ENCODE measurements at regions not wholly inside any gene's neighbourhood (a gene's known extent, or its start where the extent isn't known, plus 50 kb on each side); places are given as distances from the start of the nearest gene placed in this dataset.

- ChIA-PET CTCF (no interaction called here), POLR2A (no interaction called here)
- DNase-seq = no peak
- peaks cover 13% of the 10 kb centered on the region for H3K27me3 Mint-ChIP-seq
- ATAC-seq = no peak
- intact Hi-C loops (cut with DNase I, micrococcal nuclease) = no loop called here
- H3K9me3 Mint-ChIP-seq (ENCODE audit: low read depth) = no peaks in the 10 kb centered on the region
- no peak overlapping the region for H3K27ac Mint-ChIP-seq
- H3K4me1 Mint-ChIP-seq = no peaks in the 10 kb centered on the region
- no peaks in the 10 kb centered on the region for H3K36me3 Mint-ChIP-seq (ENCODE audit: low read depth)
- no peak overlapping the region for H3K4me3 Mint-ChIP-seq
Measured at GRCh38 chr14:54275997-54276725, 120.6 kb upstream of the CDKN3 start.

DNA sequence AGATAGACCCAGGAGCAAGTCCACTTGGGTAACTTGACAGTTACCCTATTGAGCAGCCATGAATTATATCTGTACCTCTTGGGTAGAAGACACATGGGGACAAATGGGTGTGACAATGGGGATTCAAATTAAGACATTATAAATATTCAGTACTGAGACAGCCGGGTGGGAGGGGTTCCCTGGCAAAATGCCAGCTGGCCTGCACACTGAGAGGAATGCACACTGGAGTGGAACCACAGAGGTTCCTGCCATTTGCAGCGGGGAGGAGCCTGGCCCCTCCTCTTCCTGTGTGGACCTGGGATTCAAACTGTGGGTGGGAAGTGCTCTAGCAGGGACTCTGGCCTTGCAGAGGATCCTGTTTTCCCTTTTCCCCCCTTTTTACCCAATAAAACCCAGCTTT, 118.7 kb upstream of the CDKN3 start:
- ChIA-PET POLR2A (no interaction called here), CTCF (no interaction called here)
- Mint-ChIP-seq H3K27me3 (peaks cover 13% of the 10 kb centered on the region), H3K27ac (no peak overlapping the region), H3K9me3 (ENCODE audit: low read depth) (no peaks in the 10 kb centered on the region), H3K36me3 (ENCODE audit: low read depth) (no peaks in the 10 kb centered on the region), H3K4me3 (no peak overlapping the region), H3K4me1 (no peaks in the 10 kb centered on the region)
- DNase-seq (no peak), ATAC-seq (no peak)
- intact Hi-C loops (cut with DNase I, micrococcal nuclease) = no loop called here

DNA sequence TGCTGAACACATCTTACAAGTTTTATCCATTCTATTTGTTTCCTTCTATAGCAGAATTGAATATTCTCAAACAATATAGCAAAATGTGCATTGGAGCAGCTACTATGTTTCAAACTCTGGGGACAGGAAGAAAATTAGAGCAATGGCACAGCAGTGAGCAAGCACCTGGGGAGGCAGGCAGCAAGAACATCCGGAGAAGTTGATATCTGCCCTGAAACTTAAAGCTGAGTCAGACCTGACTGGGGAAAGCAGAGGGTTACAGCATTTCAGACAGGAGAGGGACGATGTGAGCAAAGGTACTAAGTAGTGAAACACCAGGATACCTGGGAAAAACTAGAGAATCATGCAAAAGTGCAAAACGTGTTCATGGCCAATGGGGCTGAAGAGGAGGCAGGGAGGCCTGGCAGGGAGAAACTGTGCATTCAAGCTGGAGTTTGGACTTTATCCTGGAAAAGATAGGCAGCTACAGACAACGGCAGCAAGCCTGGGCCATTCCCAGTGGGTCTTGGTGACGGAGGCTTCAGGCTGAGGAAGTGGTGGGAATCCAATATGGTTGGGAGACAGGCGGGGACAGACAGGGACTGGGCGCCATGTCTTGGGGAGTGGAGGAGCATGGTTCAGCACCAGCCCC, 118.0 kb upstream of the CDKN3 start:
- no peak overlapping the region for H3K27ac Mint-ChIP-seq
- H3K36me3 Mint-ChIP-seq (ENCODE audit: low read depth) = no peaks in the 10 kb centered on the region
- H3K9me3 Mint-ChIP-seq (ENCODE audit: low read depth) = no peaks in the 10 kb centered on the region
- no peaks in the 10 kb centered on the region for H3K4me1 Mint-ChIP-seq
- H3K27me3 Mint-ChIP-seq = peaks cover 13% of the 10 kb centered on the region
- DNase-seq (no peak), ATAC-seq (no peak)
- ChIA-PET CTCF (no interaction called here), POLR2A (no interaction called here)
- H3K4me3 Mint-ChIP-seq = no peak overlapping the region
- intact Hi-C loops (cut with DNase I, micrococcal nuclease) = no loop called here

DNA sequence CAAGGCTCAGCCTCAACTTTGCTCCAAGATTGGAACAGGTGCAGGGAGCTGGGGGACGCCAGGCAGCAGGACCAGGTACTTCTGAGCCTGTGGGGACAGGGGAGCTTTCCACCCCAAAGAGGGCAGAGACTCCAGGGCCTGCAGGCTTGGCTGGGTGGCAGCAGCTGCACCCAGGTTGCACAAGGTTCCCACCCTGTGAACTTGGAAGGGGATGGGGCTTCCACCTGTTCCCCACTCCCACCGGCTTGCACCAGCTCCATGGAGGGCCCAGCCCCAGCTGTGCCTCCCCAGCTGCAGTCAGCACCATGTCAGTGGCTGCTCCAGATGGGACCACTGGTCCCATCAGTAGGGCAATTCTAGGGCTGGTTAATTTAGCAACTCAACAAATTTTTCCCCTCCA, 114.0 kb upstream of the CDKN3 start:
- no peak overlapping the region for H3K4me3 Mint-ChIP-seq
- H3K27me3 Mint-ChIP-seq = peaks cover 10% of the 10 kb centered on the region
- no peak overlapping the region for H3K27ac Mint-ChIP-seq
- no peaks in the 10 kb centered on the region for H3K4me1 Mint-ChIP-seq
- POLR2A ChIA-PET = no interaction called here
- CTCF ChIA-PET = no interaction called here
- no peak for DNase-seq
- H3K36me3 Mint-ChIP-seq (ENCODE audit: low read depth) = no peaks in the 10 kb centered on the region
- H3K9me3 Mint-ChIP-seq (ENCODE audit: low read depth) = no peaks in the 10 kb centered on the region
- ATAC-seq = no peak
- intact Hi-C loops (cut with DNase I, micrococcal nuclease) = no loop called here

- H3K27ac Mint-ChIP-seq = no peak overlapping the region
- H3K4me1 Mint-ChIP-seq = no peaks in the 10 kb centered on the region
- H3K36me3 Mint-ChIP-seq (ENCODE audit: low read depth) = no peaks in the 10 kb centered on the region
- peaks cover 6% of the 10 kb centered on the region for H3K27me3 Mint-ChIP-seq
- ChIA-PET CTCF (no interaction called here), POLR2A (no interaction called here)
- intact Hi-C loops (cut with DNase I, micrococcal nuclease) = no loop called here
- no peak for ATAC-seq
- no peak overlapping the region for H3K4me3 Mint-ChIP-seq
- DNase-seq = no peak
- H3K9me3 Mint-ChIP-seq (ENCODE audit: low read depth) = no peaks in the 10 kb centered on the region
Measured at GRCh38 chr14:54285030-54285429, 111.8 kb upstream of the CDKN3 start.

DNA sequence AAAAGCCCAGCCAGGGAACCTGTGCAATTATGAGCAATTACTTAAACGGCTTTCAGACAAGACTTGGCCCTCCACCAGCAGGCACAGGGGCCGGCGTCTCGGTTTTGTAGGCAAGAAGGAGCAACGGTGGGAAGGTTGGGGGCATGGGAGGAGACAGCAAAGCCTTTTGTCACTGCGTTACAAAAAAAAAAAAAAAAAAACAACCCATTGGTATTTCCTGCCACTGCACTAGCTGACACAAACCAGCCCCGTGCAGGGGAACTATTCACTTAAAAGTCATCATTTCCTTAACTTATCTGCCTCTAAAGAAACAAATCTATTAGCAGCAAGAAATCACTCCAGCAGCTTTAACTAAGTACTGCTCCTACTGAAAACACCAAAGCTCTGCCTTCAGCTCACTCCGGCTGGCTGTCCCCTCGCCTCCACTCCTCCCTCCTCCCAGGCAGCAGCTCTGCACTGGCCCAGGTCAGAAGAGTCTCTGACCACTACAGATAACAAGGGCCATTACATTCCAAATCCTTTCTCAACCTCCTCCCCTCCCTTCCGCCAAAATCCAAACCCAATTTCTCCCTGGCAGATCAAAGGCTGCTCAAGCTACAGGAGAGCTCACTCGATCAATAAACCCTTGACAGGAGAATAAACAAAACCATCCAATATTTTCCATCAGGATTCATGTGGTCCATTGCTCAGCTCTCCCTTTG, 105.2 kb upstream of the CDKN3 start:
- Mint-ChIP-seq H3K27ac (no peak overlapping the region), H3K4me3 (no peak overlapping the region), H3K36me3 (ENCODE audit: low read depth) (no peaks in the 10 kb centered on the region), H3K4me1 (no peaks in the 10 kb centered on the region), H3K27me3 (peaks cover 25% of the 10 kb centered on the region), H3K9me3 (ENCODE audit: low read depth) (no peaks in the 10 kb centered on the region)
- ATAC-seq (no peak), DNase-seq (no peak)
- ChIA-PET CTCF (interaction anchor here (0.6 to 1.8 kb wide), 2 partner anchors 10 to 57 kb away, joined by 3 to 6 read pairs; no protein-coding TSS in a partner anchor), POLR2A (no interaction called here)
- intact Hi-C loops (cut with DNase I, micrococcal nuclease) = no loop called here

DNA sequence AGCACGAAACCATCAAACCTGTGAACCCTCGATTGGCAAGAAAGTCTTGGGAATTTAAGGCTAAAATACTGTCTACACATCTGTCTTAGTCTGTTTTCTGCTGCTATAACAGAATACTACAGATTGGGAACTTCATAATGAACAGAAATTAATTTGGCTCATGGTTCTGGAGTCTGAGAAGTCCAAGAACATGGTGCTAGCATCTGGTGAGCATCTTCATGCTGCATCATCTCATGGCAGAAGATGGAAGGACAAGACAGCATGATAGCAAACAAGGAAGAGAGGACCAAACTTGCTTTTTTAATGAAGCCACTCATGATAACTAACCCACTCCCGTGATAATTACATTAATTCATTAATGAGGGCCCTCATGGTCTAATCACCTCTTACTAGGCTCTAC, 102.0 kb upstream of the CDKN3 start:
- intact Hi-C loops (cut with DNase I, micrococcal nuclease) = no loop called here
- DNase-seq (no peak), ATAC-seq (no peak)
- Mint-ChIP-seq H3K27me3 (peaks cover 34% of the 10 kb centered on the region), H3K4me1 (no peaks in the 10 kb centered on the region), H3K4me3 (no peak overlapping the region), H3K36me3 (ENCODE audit: low read depth) (no peaks in the 10 kb centered on the region), H3K9me3 (ENCODE audit: low read depth) (no peaks in the 10 kb centered on the region), H3K27ac (no peak overlapping the region)
- CTCF ChIA-PET = interaction anchor here (0.9 kb wide), 1 partner anchor 64 kb away, joined by 3 read pairs; no protein-coding TSS in a partner anchor
- POLR2A ChIA-PET = no interaction called here

DNA sequence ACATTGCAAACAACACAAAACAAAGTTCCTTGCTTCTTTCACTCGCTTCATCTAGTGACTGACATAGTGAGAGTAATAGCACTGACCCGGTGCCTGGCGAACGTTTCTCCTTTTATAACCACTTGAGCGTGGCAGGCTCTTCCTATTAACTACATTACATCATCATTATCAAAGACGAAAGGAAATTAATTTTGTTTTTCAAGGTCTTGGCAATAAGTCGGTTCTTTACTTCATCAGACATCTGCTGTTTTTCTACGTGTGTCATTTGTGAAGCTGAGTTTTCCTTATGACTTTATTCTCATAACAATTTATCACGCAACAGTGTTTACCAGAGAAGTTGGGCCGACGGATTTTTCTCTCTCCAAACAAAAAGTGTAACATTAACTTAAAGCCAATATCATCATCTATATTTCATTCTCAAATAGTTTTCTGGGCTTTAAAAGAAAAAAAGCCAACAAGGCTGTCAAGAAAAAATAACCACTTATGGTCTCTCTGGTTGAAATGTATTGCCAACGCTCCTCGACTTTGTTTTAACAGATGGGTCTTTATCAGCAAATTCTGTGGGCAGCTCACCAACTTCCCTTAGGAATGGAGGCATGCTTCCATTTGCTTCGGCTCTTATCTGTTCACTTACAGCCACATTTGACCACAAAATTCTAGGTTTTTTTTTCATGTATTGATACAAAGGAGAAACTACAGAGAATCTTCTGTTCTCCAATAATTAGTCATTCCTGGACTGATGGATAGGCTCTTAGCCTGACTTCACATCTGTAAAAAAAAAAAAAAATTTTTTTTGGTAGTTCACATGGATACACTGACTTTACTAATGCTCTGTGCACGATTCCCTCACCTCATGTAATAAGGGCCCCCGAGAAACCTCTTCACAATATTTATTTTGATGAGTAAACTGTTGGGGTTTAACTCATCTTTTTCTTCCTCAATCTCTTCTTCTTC, 97.1 kb upstream of the CDKN3 start:
- no peaks in the 10 kb centered on the region for H3K36me3 Mint-ChIP-seq (ENCODE audit: low read depth)
- POLR2A ChIA-PET = interaction anchor here (0.7 kb wide), 1 partner anchor 1563 kb away, joined by 3 read pairs; no protein-coding TSS in a partner anchor
- no peak for ATAC-seq
- no peak overlapping the region for H3K4me3 Mint-ChIP-seq
- no peak for DNase-seq
- peaks cover 22% of the 10 kb centered on the region for H3K27me3 Mint-ChIP-seq
- intact Hi-C loops (cut with DNase I, micrococcal nuclease) = no loop called here
- CTCF ChIA-PET = interaction anchor here (0.6 kb wide), 1 partner anchor 1346 kb away, joined by 3 read pairs; no protein-coding TSS in a partner anchor
- H3K27ac Mint-ChIP-seq = no peak overlapping the region
- H3K9me3 Mint-ChIP-seq (ENCODE audit: low read depth) = no peaks in the 10 kb centered on the region
- H3K4me1 Mint-ChIP-seq = no peaks in the 10 kb centered on the region

- no peak overlapping the region for H3K27ac Mint-ChIP-seq
- ChIA-PET CTCF (interaction anchor here (0.6 to 0.8 kb wide), 2 partner anchors 47 to 61 kb away, joined by 3 read pairs; no protein-coding TSS in a partner anchor), POLR2A (no interaction called here)
- intact Hi-C loops (cut with DNase I, micrococcal nuclease) = no loop called here
- peaks cover 22% of the 10 kb centered on the region for H3K27me3 Mint-ChIP-seq
- no peak for ATAC-seq
- DNase-seq = no peak
- no peak overlapping the region for H3K4me3 Mint-ChIP-seq
- no peaks in the 10 kb centered on the region for H3K36me3 Mint-ChIP-seq (ENCODE audit: low read depth)
- H3K9me3 Mint-ChIP-seq (ENCODE audit: low read depth) = no peaks in the 10 kb centered on the region
- H3K4me1 Mint-ChIP-seq = no peaks in the 10 kb centered on the region
Measured at GRCh38 chr14:54300881-54301280, 95.9 kb upstream of the CDKN3 start.

- Mint-ChIP-seq H3K27me3 (peaks cover 20% of the 10 kb centered on the region), H3K9me3 (ENCODE audit: low read depth) (no peaks in the 10 kb centered on the region), H3K4me3 (no peak overlapping the region), H3K36me3 (ENCODE audit: low read depth) (no peaks in the 10 kb centered on the region), H3K27ac (no peak overlapping the region), H3K4me1 (no peaks in the 10 kb centered on the region)
- ATAC-seq = no peak
- ChIA-PET CTCF (interaction anchor here (0.8 kb wide), 1 partner anchor 47 kb away, joined by 3 read pairs; no protein-coding TSS in a partner anchor), POLR2A (no interaction called here)
- intact Hi-C loops (cut with DNase I, micrococcal nuclease) = no loop called here
- no peak for DNase-seq
Measured at GRCh38 chr14:54301359-54301758, 95.4 kb upstream of the CDKN3 start.

DNA sequence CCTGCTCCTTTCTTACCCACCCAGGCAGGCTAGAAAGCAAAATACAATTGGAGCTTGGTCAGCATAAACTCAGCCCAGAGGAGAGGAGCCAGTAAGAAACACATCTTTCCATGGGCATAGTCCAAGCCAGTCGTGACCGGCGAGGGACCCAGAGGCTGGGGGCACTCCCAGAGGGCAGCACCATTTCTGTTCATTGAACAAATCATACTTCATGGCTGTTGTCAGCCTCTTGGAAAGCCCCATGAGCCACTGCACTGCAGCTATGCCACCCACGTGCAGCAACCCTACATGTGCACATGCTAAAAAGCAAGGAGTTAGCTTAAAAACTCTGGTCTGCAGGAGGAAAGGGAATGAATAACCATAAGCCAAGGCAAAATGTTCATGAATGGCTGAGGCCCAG, 90.0 kb upstream of the CDKN3 start:
- Mint-ChIP-seq H3K27ac (no peak overlapping the region), H3K9me3 (ENCODE audit: low read depth) (no peaks in the 10 kb centered on the region), H3K4me1 (no peaks in the 10 kb centered on the region), H3K4me3 (no peak overlapping the region), H3K27me3 (peaks cover 7% of the 10 kb centered on the region), H3K36me3 (ENCODE audit: low read depth) (no peaks in the 10 kb centered on the region)
- ChIA-PET POLR2A (no interaction called here), CTCF (no interaction called here)
- ATAC-seq (no peak), DNase-seq (no peak)
- intact Hi-C loops (cut with DNase I, micrococcal nuclease) = no loop called here
